ENCODE measurements at regions not wholly inside any gene's neighbourhood (a gene's known extent, or its start where the extent isn't known, plus 50 kb on each side); places are given as distances from the start of the nearest gene placed in this dataset.

GRCh38 chr9:28014212-28014611 is 440.9 kb upstream of the C9orf72 start:
- Histone ChIP-seq H3K27ac (no peak overlapping the region), H3K36me3 (no peaks in the 10 kb centered on the region), H3K4me1 (no peaks in the 10 kb centered on the region), H3K27me3 (no peaks in the 10 kb centered on the region), H3K9me3 (no peaks in the 10 kb centered on the region), H3K4me3 (replicated peaks in 1 of 3) (no peak overlapping the region)
- no peak for DNase-seq
- intact Hi-C loops (cut with DNase I), result no loop called here
- TF ChIP-seq POLR2A (IDR thresholded peaks at IDR 0.05), result no peak
- TF ChIP-seq CTCF (IDR thresholded peaks at IDR 0.05), result no peak

- WGBS, 2 donors, result 19 to 20% methylated on average over 5 to 6 of the region's 6 CpGs
- intact Hi-C loops (cut with DNase I), result no loop called here
- TF ChIP-seq POLR2A (IDR thresholded peaks at IDR 0.05) (no peak), CTCF (IDR thresholded peaks at IDR 0.05) (no peak)
These were observed 451.4 kb upstream of the C9orf72 start for GRCh38 chr9:28024676-28025075.

GRCh38 chr9:28025186-28025585 is 451.9 kb upstream of the C9orf72 start:
- TF ChIP-seq CTCF (IDR thresholded peaks at IDR 0.05) (no peak), POLR2A (IDR thresholded peaks at IDR 0.05) (no peak)
- Histone ChIP-seq H3K4me1 (peaks cover 13 to 15% of the 10 kb centered on the region in 2 donors), H3K9me3 (no peaks in the 10 kb centered on the region), H3K27me3 (no peaks in the 10 kb centered on the region), H3K27ac (no peak overlapping the region), H3K4me3 (replicated peaks in 1 of 3) (no peak overlapping the region), H3K36me3 (no peaks in the 10 kb centered on the region)
- DNase-seq, result no peak
- intact Hi-C loops (cut with DNase I), result no loop called here
- 19 to 20% methylated on average over 2 of the region's 2 CpGs for WGBS, 2 donors

More at GRCh38 chr9:28024676-28025075, 451.4 kb upstream of the C9orf72 start:
- Histone ChIP-seq H3K4me3 (replicated peaks in 1 of 3) (no peak overlapping the region), H3K36me3 (no peaks in the 10 kb centered on the region), H3K9me3 (no peaks in the 10 kb centered on the region), H3K27ac (no peak overlapping the region), H3K27me3 (no peaks in the 10 kb centered on the region), H3K4me1 (peaks cover 13 to 15% of the 10 kb centered on the region in 2 donors)
- peak; percentile 8 to 51 for DNase-seq

GRCh38 chr9:28031521-28032267 is 458.4 kb upstream of the C9orf72 start:
- H3K27ac ChIP-seq, result no peak overlapping the region
- WGBS, 2 donors, result 90 to 91% methylated on average over 5 of the region's 5 CpGs
- no peaks in the 10 kb centered on the region for H3K27me3 ChIP-seq
- no peak for DNase-seq
- H3K4me1 ChIP-seq, result no peaks in the 10 kb centered on the region
- H3K9me3 ChIP-seq, result no peaks in the 10 kb centered on the region
- H3K36me3 ChIP-seq, result no peaks in the 10 kb centered on the region
- no peak for TF ChIP-seq CTCF (IDR thresholded peaks at IDR 0.05)
- TF ChIP-seq POLR2A (IDR thresholded peaks at IDR 0.05), result no peak
- intact Hi-C loops (cut with DNase I), result no loop called here
- no peak overlapping the region for H3K4me3 ChIP-seq (replicated peaks in 1 of 3)

- H3K4me3 ChIP-seq (replicated peaks in 1 of 3), result no peak overlapping the region
- no peak for DNase-seq
- H3K9me3 ChIP-seq, result no peaks in the 10 kb centered on the region
- no peaks in the 10 kb centered on the region for H3K4me1 ChIP-seq
- intact Hi-C loops (cut with DNase I), result no loop called here
- TF ChIP-seq POLR2A (IDR thresholded peaks at IDR 0.05) (no peak), CTCF (IDR thresholded peaks at IDR 0.05) (no peak)
- 85 to 93% methylated on average over 2 of the region's 2 CpGs for WGBS, 2 donors
- H3K27me3 ChIP-seq, result no peaks in the 10 kb centered on the region
- H3K36me3 ChIP-seq, result no peaks in the 10 kb centered on the region
- H3K27ac ChIP-seq, result no peak overlapping the region
These were observed 458.9 kb upstream of the C9orf72 start for GRCh38 chr9:28032268-28032590.

Data from thyroid gland (tissue), 4 donors.